HL-60 (cell line): ENCODE measurements at regions not wholly inside any gene's neighbourhood (a gene's known extent, or its start where the extent isn't known, plus 50 kb on each side); places are given as distances from the start of the nearest gene placed in this dataset.

Experiments
- CTCF ChIP-seq: IDR thresholded peaks from one replicate; pipeline ENCODE4 v1.5.1; 2011; ENCODE audit warnings: low read length, control low read depth, inconsistent platforms; ENCODE audit not compliant: insufficient read depth
- POLR2AphosphoS5 ChIP-seq: IDR thresholded peaks from 2 replicates; pipeline ENCODE4 v1.6.1; 2012; ENCODE audit warnings: low read depth
- REST ChIP-seq: IDR thresholded peaks from 2 replicates; pipeline ENCODE4 v1.6.1; 2012; ENCODE audit warnings: low read depth; ENCODE audit not compliant: insufficient replicate concordance

- TF ChIP-seq REST = no peak
- no peak for TF ChIP-seq CTCF
- TF ChIP-seq POLR2AphosphoS5 = no peak
These were observed 62.8 kb downstream of the SPATA31C2 start for GRCh38 chr9:88075506-88075905.
